Vagina (tissue), 2 donors: ENCODE measurements at regions not wholly inside any gene's neighbourhood (a gene's known extent, or its start where the extent isn't known, plus 50 kb on each side); places are given as distances from the start of the nearest gene placed in this dataset.

Experiments used
- DNase-seq, 2 donors: peaks; one replicate each; pipeline ENCODE4 v3.0.0-alpha.2; 2017; ENCODE audit errors: extremely low spot score in 2 of 2
- H3K27ac ChIP-seq: fragments of 200-600 bp; sonication (generic); one replicate; pipeline ENCODE4 v1.5.1; 2019
- H3K27me3 ChIP-seq: fragments of 200-600 bp; sonication (generic); one replicate; pipeline ENCODE4 v1.5.1; 2019
- H3K36me3 ChIP-seq, 2 donors: fragments of 200-600 bp; sonication (generic); one replicate each; pipeline ENCODE4 v1.5.1; 2017 to 2019
- H3K4me1 ChIP-seq: fragments of 200-600 bp; sonication (generic); one replicate; pipeline ENCODE4 v1.5.1; 2019
- H3K4me3 ChIP-seq, 2 donors: fragments of 200-600 bp; sonication (generic); 1 replicate in 1 of 2; 2 replicates in 1 of 2; pipeline ENCODE4 v1.5.1; 2016 to 2019
- H3K9me3 ChIP-seq: fragments of 200-600 bp; sonication (generic); one replicate; pipeline ENCODE4 v1.5.1; 2019
- CTCF ChIP-seq, 3 experiments: fragments of 450-650 bp in 2 of 3; fragments of 200-600 bp in 1 of 3; sonication (generic) in 1 of 3; IDR thresholded peaks; one replicate each; pipeline ENCODE4 v1.5.1; 2017 to 2019; ENCODE audit warnings: antibody characterized with exemption in 3 of 3, mild to moderate bottlenecking in 2 of 3, moderate library complexity in 2 of 3
- POLR2A ChIP-seq, 2 donors: fragments of 450-650 bp; IDR thresholded peaks; one replicate each; pipeline ENCODE4 v1.6.1; 2017; ENCODE audit warnings: antibody characterized with exemption in 2 of 2, mild to moderate bottlenecking in 2 of 2, moderate library complexity in 2 of 2
- POLR2AphosphoS5 ChIP-seq, 2 donors: sonication (generic); formaldehyde crosslinking; IDR thresholded peaks; one replicate each; pipeline ENCODE4 v1.9.0; 2017; ENCODE audit warnings: antibody characterized with exemption in 2 of 2, mild to moderate bottlenecking in 2 of 2, low read depth in 1 of 2; ENCODE audit not compliant: insufficient read depth in 1 of 2
- intact Hi-C: fragments of 100-400 bp; cut with DNase I; formaldehyde crosslinking; loops from one replicate; pipeline ENCODE4 v1.15.1; 2023

GRCh38 chr2:175478096-175478768 lies 296.7 kb upstream of the ATP5MC3 start:
- Histone ChIP-seq H3K4me1 (no peaks in the 10 kb centered on the region), H3K36me3 (no peaks in the 10 kb centered on the region), H3K4me3 (no peak overlapping the region), H3K27ac (no peak overlapping the region), H3K27me3 (no peaks in the 10 kb centered on the region), H3K9me3 (no peaks in the 10 kb centered on the region)
- TF ChIP-seq CTCF (IDR thresholded peaks at IDR 0.05) = no peak
- no peak for TF ChIP-seq POLR2A (IDR thresholded peaks at IDR 0.05)
- no peak for TF ChIP-seq POLR2AphosphoS5 (IDR thresholded peaks at IDR 0.05; ENCODE audit: insufficient read depth in 1 of 2, low read depth in 1 of 2)
- no peak for DNase-seq
- intact Hi-C loops = no loop called here

- no peak overlapping the region for H3K4me3 ChIP-seq
- no peak overlapping the region for H3K27ac ChIP-seq
- no peaks in the 10 kb centered on the region for H3K36me3 ChIP-seq
- no peak for DNase-seq
- H3K27me3 ChIP-seq = no peaks in the 10 kb centered on the region
- intact Hi-C loops = no loop called here
- TF ChIP-seq CTCF (IDR thresholded peaks at IDR 0.05) (no peak), POLR2AphosphoS5 (IDR thresholded peaks at IDR 0.05; ENCODE audit: insufficient read depth in 1 of 2, low read depth in 1 of 2) (no peak), POLR2A (IDR thresholded peaks at IDR 0.05) (no peak)
- no peaks in the 10 kb centered on the region for H3K9me3 ChIP-seq
- H3K4me1 ChIP-seq = no peaks in the 10 kb centered on the region
These were observed 295.4 kb upstream of the ATP5MC3 start for GRCh38 chr2:175476948-175477347.

DNA sequence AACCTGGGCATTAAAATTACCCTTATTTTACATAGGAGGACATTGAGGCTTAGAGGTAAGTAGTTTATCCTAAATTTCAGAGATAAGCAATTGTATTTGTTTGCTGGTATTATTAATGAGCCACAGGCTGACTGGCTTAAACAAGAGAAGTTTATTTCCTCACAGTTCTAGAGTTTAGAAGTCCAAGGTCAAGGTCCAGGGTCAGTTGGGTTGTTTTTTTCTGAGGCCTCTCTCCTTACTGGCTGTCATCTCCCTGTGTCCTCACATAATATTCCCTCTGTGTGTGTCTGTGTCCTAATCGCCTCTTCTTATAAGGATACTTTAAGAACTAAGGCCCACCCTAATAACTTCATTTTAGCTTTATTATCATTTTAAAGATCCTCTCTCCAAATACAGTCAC lies 294.9 kb upstream of the ATP5MC3 start:
- no peaks in the 10 kb centered on the region for H3K36me3 ChIP-seq
- DNase-seq = no peak
- TF ChIP-seq POLR2A (IDR thresholded peaks at IDR 0.05) (no peak), POLR2AphosphoS5 (IDR thresholded peaks at IDR 0.05; ENCODE audit: insufficient read depth in 1 of 2, low read depth in 1 of 2) (no peak), CTCF (IDR thresholded peaks at IDR 0.05) (no peak)
- no peak overlapping the region for H3K4me3 ChIP-seq
- no peaks in the 10 kb centered on the region for H3K4me1 ChIP-seq
- H3K27ac ChIP-seq = no peak overlapping the region
- intact Hi-C loops = no loop called here
- no peaks in the 10 kb centered on the region for H3K27me3 ChIP-seq
- no peaks in the 10 kb centered on the region for H3K9me3 ChIP-seq

DNA sequence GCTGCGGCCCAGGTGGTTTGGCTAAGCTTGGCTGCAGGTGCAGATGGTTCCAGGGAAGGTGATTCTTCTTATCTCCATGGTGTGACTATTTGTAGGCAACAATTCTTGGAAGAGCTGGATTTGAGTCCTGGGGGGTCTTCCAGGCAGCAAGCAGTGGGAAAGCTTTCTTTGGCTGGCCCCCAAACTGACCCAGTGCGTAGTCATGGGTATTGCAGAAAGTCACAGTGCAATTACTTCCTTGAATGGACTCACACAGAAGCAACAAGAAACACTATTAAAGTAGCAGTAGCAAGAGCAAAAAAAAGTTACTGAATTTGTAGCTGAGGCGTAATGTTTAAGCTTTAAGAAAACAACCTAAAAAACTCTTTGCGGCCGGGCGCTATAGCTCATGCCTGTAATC lies 293.6 kb upstream of the ATP5MC3 start:
- Histone ChIP-seq H3K4me1 (no peaks in the 10 kb centered on the region), H3K4me3 (no peak overlapping the region), H3K36me3 (no peaks in the 10 kb centered on the region), H3K27me3 (no peaks in the 10 kb centered on the region), H3K9me3 (no peaks in the 10 kb centered on the region), H3K27ac (no peak overlapping the region)
- no peak for DNase-seq
- no peak for TF ChIP-seq POLR2A (IDR thresholded peaks at IDR 0.05)
- TF ChIP-seq CTCF (IDR thresholded peaks at IDR 0.05) = no peak
- TF ChIP-seq POLR2AphosphoS5 (IDR thresholded peaks at IDR 0.05; ENCODE audit: insufficient read depth in 1 of 2, low read depth in 1 of 2) = no peak
- intact Hi-C loops = no loop called here

DNA sequence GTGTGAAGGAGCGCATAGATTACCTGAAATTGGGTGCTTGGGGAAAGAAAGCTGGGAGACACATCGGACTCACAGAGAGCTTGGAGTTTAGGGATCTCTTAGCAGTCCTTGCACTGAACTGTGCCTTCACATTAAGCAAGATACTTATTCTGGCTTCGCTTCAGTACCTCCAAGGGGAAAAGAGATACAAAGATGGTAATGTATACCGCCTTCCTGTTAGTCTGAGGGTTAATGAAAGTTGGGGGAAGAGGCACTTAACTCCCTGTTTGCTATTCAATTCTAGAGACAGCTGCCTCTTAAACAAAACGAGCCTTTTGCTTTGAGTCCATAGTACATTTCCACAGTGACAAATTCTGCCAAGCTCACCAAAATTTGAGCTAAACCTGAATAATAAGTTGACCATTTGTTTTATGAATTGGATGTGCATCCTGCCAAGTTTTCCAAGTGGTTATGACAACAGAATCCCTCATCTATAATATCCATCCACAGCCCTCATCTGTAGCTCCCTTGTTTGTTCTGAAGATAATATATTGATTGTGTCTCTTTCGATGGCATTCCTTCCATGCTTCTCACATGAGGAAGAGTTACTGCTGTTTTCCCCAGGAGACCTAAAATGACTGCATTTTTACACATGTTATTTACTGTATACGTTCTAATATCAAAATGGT lies 287.1 kb upstream of the ATP5MC3 start:
- Histone ChIP-seq H3K36me3 (no peaks in the 10 kb centered on the region), H3K9me3 (no peaks in the 10 kb centered on the region), H3K27me3 (no peaks in the 10 kb centered on the region), H3K4me3 (no peak overlapping the region), H3K4me1 (no peaks in the 10 kb centered on the region), H3K27ac (no peak overlapping the region)
- intact Hi-C loops = no loop called here
- no peak for TF ChIP-seq CTCF (IDR thresholded peaks at IDR 0.05)
- TF ChIP-seq POLR2A (IDR thresholded peaks at IDR 0.05) = no peak
- no peak for TF ChIP-seq POLR2AphosphoS5 (IDR thresholded peaks at IDR 0.05; ENCODE audit: insufficient read depth in 1 of 2, low read depth in 1 of 2)
- DNase-seq = no peak
